Parathyroid adenoma (tissue), 2 donors: ENCODE measurements at regions not wholly inside any gene's neighbourhood (a gene's known extent, or its start where the extent isn't known, plus 50 kb on each side); places are given as distances from the start of the nearest gene placed in this dataset.

Source experiments
- H2AFZ ChIP-seq: fragments of 300-600 bp; sonication (generic); one replicate; pipeline ENCODE4 v1.7.0; 2017; ENCODE audit warnings: antibody characterized with exemption, mild to moderate bottlenecking
- H3K27ac ChIP-seq: fragments of 300-600 bp; sonication (generic); one replicate; pipeline ENCODE4 v1.7.0; 2017
- H3K27me3 ChIP-seq: fragments of 300-600 bp; sonication (generic); one replicate; pipeline ENCODE4 v1.7.0; 2017; ENCODE audit warnings: low read length; ENCODE audit not compliant: control insufficient read depth, insufficient read depth
- H3K36me3 ChIP-seq: fragments of 300-600 bp; sonication (generic); one replicate; pipeline ENCODE4 v1.7.0; 2017; ENCODE audit warnings: low read length; ENCODE audit not compliant: control insufficient read depth, insufficient read depth
- H3K4me1 ChIP-seq: fragments of 300-600 bp; sonication (generic); one replicate; pipeline ENCODE4 v1.7.0; 2017; ENCODE audit warnings: control low read depth
- H3K4me2 ChIP-seq: fragments of 300-600 bp; sonication (generic); one replicate; pipeline ENCODE4 v1.7.0; 2017; ENCODE audit warnings: low read length
- H3K4me3 ChIP-seq: fragments of 300-600 bp; sonication (generic); one replicate; pipeline ENCODE4 v1.7.0; 2017; ENCODE audit warnings: low read depth, low read length
- H3K79me2 ChIP-seq: fragments of 300-600 bp; sonication (generic); one replicate; pipeline ENCODE4 v1.7.0; 2017; ENCODE audit warnings: control low read depth
- H3K9ac ChIP-seq: fragments of 300-600 bp; sonication (generic); one replicate; pipeline ENCODE4 v1.7.0; 2017; ENCODE audit warnings: mild to moderate bottlenecking
- H3K9me3 ChIP-seq: fragments of 300-600 bp; sonication (generic); one replicate; pipeline ENCODE4 v1.7.0; 2017; ENCODE audit warnings: low read length; ENCODE audit not compliant: control insufficient read depth
- TF ChIP-seq, protein P1 (sequence below): fragments of 300-600 bp; sonication (generic); IDR thresholded peaks from one replicate; pipeline ENCODE4 v1.7.0; 2017; ENCODE audit warnings: antibody characterized with exemption, mild to moderate bottlenecking
- donor health status: primary hyperparathyroidism.

- Histone ChIP-seq H3K36me3 (no peaks in the 10 kb centered on the region), H3K27ac (no peak overlapping the region), H3K27me3 (no peaks in the 10 kb centered on the region), H3K4me3 (no peak overlapping the region), H3K4me2 (no peak overlapping the region), H2AFZ (no peak overlapping the region), H3K4me1 (no peaks in the 10 kb centered on the region), H3K9me3 (no peaks in the 10 kb centered on the region), H3K79me2 (no peaks in the 10 kb centered on the region), H3K9ac (no peak overlapping the region)
- TF ChIP-seq, protein P1, sequence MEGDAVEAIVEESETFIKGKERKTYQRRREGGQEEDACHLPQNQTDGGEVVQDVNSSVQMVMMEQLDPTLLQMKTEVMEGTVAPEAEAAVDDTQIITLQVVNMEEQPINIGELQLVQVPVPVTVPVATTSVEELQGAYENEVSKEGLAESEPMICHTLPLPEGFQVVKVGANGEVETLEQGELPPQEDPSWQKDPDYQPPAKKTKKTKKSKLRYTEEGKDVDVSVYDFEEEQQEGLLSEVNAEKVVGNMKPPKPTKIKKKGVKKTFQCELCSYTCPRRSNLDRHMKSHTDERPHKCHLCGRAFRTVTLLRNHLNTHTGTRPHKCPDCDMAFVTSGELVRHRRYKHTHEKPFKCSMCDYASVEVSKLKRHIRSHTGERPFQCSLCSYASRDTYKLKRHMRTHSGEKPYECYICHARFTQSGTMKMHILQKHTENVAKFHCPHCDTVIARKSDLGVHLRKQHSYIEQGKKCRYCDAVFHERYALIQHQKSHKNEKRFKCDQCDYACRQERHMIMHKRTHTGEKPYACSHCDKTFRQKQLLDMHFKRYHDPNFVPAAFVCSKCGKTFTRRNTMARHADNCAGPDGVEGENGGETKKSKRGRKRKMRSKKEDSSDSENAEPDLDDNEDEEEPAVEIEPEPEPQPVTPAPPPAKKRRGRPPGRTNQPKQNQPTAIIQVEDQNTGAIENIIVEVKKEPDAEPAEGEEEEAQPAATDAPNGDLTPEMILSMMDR, result no peak
These were observed 597.7 kb downstream of the CCDC171 start for GRCh38 chr9:16150501-16150900.

DNA sequence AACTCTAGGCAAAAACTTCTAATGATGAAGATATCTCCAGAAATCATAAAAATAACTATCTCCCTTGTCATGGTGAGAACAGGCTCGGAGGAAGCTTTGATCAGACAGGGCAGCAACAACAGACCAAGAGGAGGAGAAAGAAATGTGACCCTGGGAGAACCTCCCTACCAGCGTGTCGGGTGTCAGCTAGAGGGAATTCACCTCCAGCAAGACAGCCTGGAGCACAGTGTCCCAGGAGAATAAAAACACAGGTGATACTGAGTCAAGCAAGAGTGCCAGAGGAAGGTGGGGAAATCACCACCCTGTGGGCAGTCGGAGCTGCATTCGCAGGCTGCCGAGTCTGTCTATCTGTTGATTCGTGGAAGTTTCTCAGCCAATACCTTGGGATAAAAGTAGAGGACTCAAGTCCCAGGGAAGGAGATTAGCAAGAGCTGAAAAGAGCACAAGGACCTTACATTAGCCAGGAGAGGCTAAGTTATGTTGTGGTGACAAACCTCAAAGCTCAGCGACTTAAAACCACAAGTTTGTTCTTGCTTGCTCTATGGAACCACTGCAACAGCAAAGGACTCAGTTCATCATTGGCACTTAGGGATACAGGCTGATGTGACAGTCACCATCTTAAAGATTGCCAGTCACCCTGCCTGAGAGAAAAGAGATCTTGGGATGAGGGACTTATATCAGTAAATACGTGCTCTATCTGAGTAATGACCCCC lies 598.3 kb downstream of the CCDC171 start:
- Histone ChIP-seq H3K79me2 (no peaks in the 10 kb centered on the region), H3K36me3 (no peaks in the 10 kb centered on the region), H3K4me3 (no peak overlapping the region), H3K9ac (no peak overlapping the region), H3K9me3 (no peaks in the 10 kb centered on the region), H3K4me1 (no peaks in the 10 kb centered on the region), H2AFZ (no peak overlapping the region), H3K27ac (no peak overlapping the region), H3K27me3 (no peaks in the 10 kb centered on the region), H3K4me2 (no peak overlapping the region)
- TF ChIP-seq, protein P1, result no peak

- H3K4me2 ChIP-seq, result no peak overlapping the region
- H3K9ac ChIP-seq, result no peak overlapping the region
- H3K36me3 ChIP-seq, result no peaks in the 10 kb centered on the region
- no peaks in the 10 kb centered on the region for H3K9me3 ChIP-seq
- TF ChIP-seq, protein P1, result no peak
- H3K4me1 ChIP-seq, result no peaks in the 10 kb centered on the region
- no peak overlapping the region for H3K4me3 ChIP-seq
- no peaks in the 10 kb centered on the region for H3K79me2 ChIP-seq
- H2AFZ ChIP-seq, result no peak overlapping the region
- no peak overlapping the region for H3K27ac ChIP-seq
- no peaks in the 10 kb centered on the region for H3K27me3 ChIP-seq
These were observed 599.6 kb downstream of the CCDC171 start for GRCh38 chr9:16152276-16153101.

DNA sequence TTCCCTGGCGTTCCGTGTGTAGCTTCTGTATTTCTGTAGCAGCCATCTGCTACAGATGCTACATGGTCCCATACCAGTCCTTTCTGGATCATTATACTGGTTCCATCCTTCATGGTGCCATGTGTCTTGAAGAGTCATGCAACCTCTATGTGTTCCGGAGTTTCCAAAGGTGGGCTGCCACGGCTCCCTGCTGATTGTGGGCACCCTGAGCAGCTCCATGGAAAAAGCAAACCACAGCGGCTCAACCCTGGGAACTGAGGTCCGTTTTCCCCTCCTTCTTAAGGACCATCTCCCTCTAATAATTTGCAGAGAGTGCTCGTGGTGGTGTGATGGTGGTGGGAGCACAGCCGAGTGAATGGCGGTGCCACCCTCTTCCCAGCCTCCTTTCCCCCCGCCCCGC lies 600.4 kb downstream of the CCDC171 start:
- Histone ChIP-seq H2AFZ (no peak overlapping the region), H3K4me3 (no peak overlapping the region), H3K9me3 (no peaks in the 10 kb centered on the region), H3K27me3 (no peaks in the 10 kb centered on the region), H3K9ac (no peak overlapping the region), H3K4me1 (no peaks in the 10 kb centered on the region), H3K36me3 (no peaks in the 10 kb centered on the region), H3K27ac (no peak overlapping the region), H3K4me2 (no peak overlapping the region), H3K79me2 (no peaks in the 10 kb centered on the region)
- TF ChIP-seq, protein P1, result no peak
